SU-DHL-6 (cell line): ENCODE measurements at regions not wholly inside any gene's neighbourhood (a gene's known extent, or its start where the extent isn't known, plus 50 kb on each side); places are given as distances from the start of the nearest gene placed in this dataset.

ENCODE experiments used
- H2AFZ ChIP-seq: fragments of 200-600 bp; sonication (generic); 2 replicates; pipeline ENCODE4 v1.6.1; 2014; ENCODE audit warnings: low read depth, mild to moderate bottlenecking, moderate library complexity, mixed read lengths, antibody characterized with exemption, low read length; ENCODE audit not compliant: severe bottlenecking
- H3F3A ChIP-seq: fragments of 200-600 bp; shearing (Covaris generic); 2 replicates; pipeline ENCODE4 v1.6.0; 2016; ENCODE audit warnings: antibody characterized with exemption, mild to moderate bottlenecking; ENCODE audit not compliant: insufficient read depth
- H3K27ac ChIP-seq: fragments of 200-600 bp; sonication (generic); 2 replicates; pipeline ENCODE4 v1.5.1; 2016; ENCODE audit warnings: low read depth, mild to moderate bottlenecking, low read length, moderate library complexity, mixed read lengths
- H3K27me3 ChIP-seq: fragments of 200-600 bp; sonication (generic), shearing (Covaris generic); 2 replicates; pipeline ENCODE4 v1.6.0; 2014; ENCODE audit warnings: mild to moderate bottlenecking, low read length
- H3K36me3 ChIP-seq: fragments of 200-600 bp; sonication (generic); 2 replicates; pipeline ENCODE4 v1.6.1; 2014; ENCODE audit warnings: mild to moderate bottlenecking, low read length, mixed read lengths
- H3K4me2 ChIP-seq: fragments of 300-600, 200-600 bp; shearing (Covaris generic), sonication (generic); 2 replicates; pipeline ENCODE4 v1.6.0; 2014; ENCODE audit warnings: low read length, low read depth, mild to moderate bottlenecking; ENCODE audit not compliant: poor library complexity, severe bottlenecking
- H3K4me3 ChIP-seq: fragments of 200-600 bp; sonication (generic); 2 replicates; pipeline ENCODE4 v1.5.1; 2014; ENCODE audit warnings: antibody characterized with exemption, low read length, mild to moderate bottlenecking, mixed read lengths; ENCODE audit not compliant: insufficient read depth, poor library complexity, severe bottlenecking
- H3K79me2 ChIP-seq: fragments of 200-600 bp; sonication (generic); 2 replicates; pipeline ENCODE4 v1.6.1; 2014; ENCODE audit warnings: mild to moderate bottlenecking, low read length, moderate library complexity; ENCODE audit not compliant: insufficient read depth
- H3K9ac ChIP-seq: fragments of 200-600 bp; sonication (generic); 2 replicates; pipeline ENCODE4 v1.7.0; 2014; ENCODE audit warnings: mild to moderate bottlenecking, low read length
- H3K9me2 ChIP-seq: fragments of 200-600 bp; sonication (generic); replicated peaks from 2 replicates; pipeline ENCODE4 v1.6.1; 2014; ENCODE audit warnings: low read length; ENCODE audit not compliant: insufficient read depth
- H3K9me3 ChIP-seq: fragments of 200-600 bp; sonication (generic); 2 replicates; pipeline ENCODE4 v1.6.1; 2014; ENCODE audit warnings: low read length, mixed read lengths; ENCODE audit not compliant: insufficient read depth
- H4K20me1 ChIP-seq: fragments of 200-600 bp; sonication (generic); 2 replicates; pipeline ENCODE4 v1.6.1; 2014; ENCODE audit warnings: low read depth, mild to moderate bottlenecking, antibody characterized with exemption, low read length, moderate library complexity, mixed read lengths
- CTCF ChIP-seq: fragments of 200-600 bp; sonication (generic); IDR thresholded peaks from one replicate; pipeline ENCODE4 v1.5.1; 2017; ENCODE audit warnings: antibody characterized with exemption, mild to moderate bottlenecking, low read length, moderate library complexity; ENCODE audit not compliant: insufficient read depth, poor library complexity, severe bottlenecking
- EZH2phosphoT487 ChIP-seq: fragments of 200-600 bp; sonication (generic), shearing (Covaris generic); conservative IDR thresholded peaks from 2 replicates; pipeline ENCODE4 v1.6.1; 2018; ENCODE audit warnings: mild to moderate bottlenecking, antibody characterized with exemption, low read length, moderate library complexity, mixed read lengths

- Histone ChIP-seq H4K20me1 (no peaks in the 10 kb centered on the region), H3K4me3 (no peak overlapping the region), H3K79me2 (no peaks in the 10 kb centered on the region), H3F3A (no peaks in the 10 kb centered on the region), H3K9me2 (no peaks in the 10 kb centered on the region), H3K4me2 (no peak overlapping the region), H3K27me3 (no peaks in the 10 kb centered on the region), H3K9ac (no peak overlapping the region), H3K27ac (no peak overlapping the region), H2AFZ (no peak overlapping the region), H3K36me3 (no peaks in the 10 kb centered on the region), H3K9me3 (peaks cover 15% of the 10 kb centered on the region; the same call in 1 of the 2 replicates)
- TF ChIP-seq CTCF: no peak
- TF ChIP-seq EZH2phosphoT487: no peak
These were observed 111.0 kb upstream of the RAI14 start for GRCh38 chr5:34545164-34545563.

GRCh38 chr5:34545626-34546025, 110.5 kb upstream of the RAI14 start:
- Histone ChIP-seq H4K20me1 (no peaks in the 10 kb centered on the region), H3K27ac (no peak overlapping the region), H2AFZ (no peak overlapping the region), H3K79me2 (no peaks in the 10 kb centered on the region), H3K36me3 (no peaks in the 10 kb centered on the region), H3K27me3 (no peaks in the 10 kb centered on the region), H3K4me2 (no peak overlapping the region), H3K9ac (no peak overlapping the region), H3K9me3 (peaks cover 15% of the 10 kb centered on the region; the same call in 1 of the 2 replicates), H3F3A (no peaks in the 10 kb centered on the region), H3K9me2 (no peaks in the 10 kb centered on the region), H3K4me3 (no peak overlapping the region)
- TF ChIP-seq CTCF: no peak

GRCh38 chr5:34547300-34548085, 108.6 kb upstream of the RAI14 start:
- no peak for TF ChIP-seq EZH2phosphoT487
- TF ChIP-seq CTCF: no peak
- Histone ChIP-seq H3K27me3 (no peaks in the 10 kb centered on the region), H3K27ac (no peak overlapping the region), H3K36me3 (no peaks in the 10 kb centered on the region), H3K4me2 (no peak overlapping the region), H2AFZ (no peak overlapping the region), H3K79me2 (no peaks in the 10 kb centered on the region), H3K9me3 (peaks cover 15% of the 10 kb centered on the region; the same call in 1 of the 2 replicates), H3K4me3 (no peak overlapping the region), H4K20me1 (no peaks in the 10 kb centered on the region), H3K9ac (no peak overlapping the region), H3F3A (no peaks in the 10 kb centered on the region), H3K9me2 (no peaks in the 10 kb centered on the region)
